DND-41 (cell line): ENCODE measurements at regions not wholly inside any gene's neighbourhood (a gene's known extent, or its start where the extent isn't known, plus 50 kb on each side); places are given as distances from the start of the nearest gene placed in this dataset.

Source experiments
- EZH2 ChIP-seq: IDR thresholded peaks from 3 replicates; pipeline ENCODE4 v1.6.1; 2012; ENCODE audit warnings: borderline replicate concordance, low read depth, mild to moderate bottlenecking, moderate library complexity, low read length, inconsistent platforms; ENCODE audit not compliant: severe bottlenecking
- TF ChIP-seq, protein P1 (sequence below): IDR thresholded peaks from 2 replicates; pipeline ENCODE4 v1.5.1; 2012; ENCODE audit warnings: borderline replicate concordance, low read length, moderate library complexity, mild to moderate bottlenecking; ENCODE audit not compliant: poor library complexity, severe bottlenecking; ENCODE audit errors: extremely low read depth

DNA sequence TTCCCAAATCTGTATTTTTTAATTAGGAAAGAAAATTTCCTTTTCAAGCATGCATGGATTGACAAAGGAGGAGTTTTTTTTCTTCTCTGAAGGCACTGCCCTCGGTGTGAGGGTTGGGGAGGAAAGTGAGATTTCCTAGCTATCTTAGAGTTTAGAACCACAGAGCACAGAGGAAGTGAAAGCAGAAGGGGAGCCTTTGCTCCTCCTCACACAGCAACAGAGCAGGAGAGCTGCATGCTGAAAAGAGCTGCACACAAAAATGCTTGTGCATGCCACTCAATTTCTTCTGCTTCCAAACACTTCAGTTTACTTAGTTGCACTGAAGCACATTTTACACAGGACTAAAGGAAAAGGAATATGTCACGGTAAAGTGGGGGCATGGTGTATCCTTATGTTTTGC, 308.1 kb downstream of the GPATCH2 start:
- TF ChIP-seq, protein P1, sequence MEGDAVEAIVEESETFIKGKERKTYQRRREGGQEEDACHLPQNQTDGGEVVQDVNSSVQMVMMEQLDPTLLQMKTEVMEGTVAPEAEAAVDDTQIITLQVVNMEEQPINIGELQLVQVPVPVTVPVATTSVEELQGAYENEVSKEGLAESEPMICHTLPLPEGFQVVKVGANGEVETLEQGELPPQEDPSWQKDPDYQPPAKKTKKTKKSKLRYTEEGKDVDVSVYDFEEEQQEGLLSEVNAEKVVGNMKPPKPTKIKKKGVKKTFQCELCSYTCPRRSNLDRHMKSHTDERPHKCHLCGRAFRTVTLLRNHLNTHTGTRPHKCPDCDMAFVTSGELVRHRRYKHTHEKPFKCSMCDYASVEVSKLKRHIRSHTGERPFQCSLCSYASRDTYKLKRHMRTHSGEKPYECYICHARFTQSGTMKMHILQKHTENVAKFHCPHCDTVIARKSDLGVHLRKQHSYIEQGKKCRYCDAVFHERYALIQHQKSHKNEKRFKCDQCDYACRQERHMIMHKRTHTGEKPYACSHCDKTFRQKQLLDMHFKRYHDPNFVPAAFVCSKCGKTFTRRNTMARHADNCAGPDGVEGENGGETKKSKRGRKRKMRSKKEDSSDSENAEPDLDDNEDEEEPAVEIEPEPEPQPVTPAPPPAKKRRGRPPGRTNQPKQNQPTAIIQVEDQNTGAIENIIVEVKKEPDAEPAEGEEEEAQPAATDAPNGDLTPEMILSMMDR: no peak
- no peak for TF ChIP-seq EZH2
